Epithelial cell of esophagus (primary cell): ENCODE measurements at regions not wholly inside any gene's neighbourhood (a gene's known extent, or its start where the extent isn't known, plus 50 kb on each side); places are given as distances from the start of the nearest gene placed in this dataset.

Source experiments
- DNase-seq: peaks from one replicate; pipeline ENCODE4 v3.0.0; 2010; ENCODE audit warnings: low read depth
- H3K4me3 ChIP-seq: 2 replicates; pipeline ENCODE4 v1.5.1; 2011; ENCODE audit warnings: mild to moderate bottlenecking, low read length, control low read depth
- CTCF ChIP-seq: IDR thresholded peaks from 2 replicates; pipeline ENCODE4 v1.5.1; 2011; ENCODE audit warnings: low read depth, mild to moderate bottlenecking, low read length, control low read depth, inconsistent platforms; ENCODE audit not compliant: insufficient read depth; ENCODE audit errors: missing control alignments

DNA sequence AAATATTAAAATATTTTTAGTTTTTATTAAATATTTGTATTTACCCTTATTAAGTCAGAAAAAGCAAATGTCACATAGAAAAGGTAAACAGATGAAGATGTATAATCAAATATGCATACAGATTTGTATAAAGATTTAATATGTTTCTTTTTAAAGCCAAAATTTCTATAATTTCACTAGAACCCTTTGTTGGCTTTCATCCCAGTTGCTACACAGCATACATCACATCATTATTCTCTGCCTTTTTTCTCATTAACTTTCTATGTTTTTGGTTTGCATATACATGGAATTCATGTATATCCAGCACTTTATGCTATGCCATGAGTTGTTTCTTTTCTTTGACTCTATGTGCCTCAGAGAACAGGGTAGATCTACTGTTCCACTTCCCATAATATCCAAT is 957.9 kb upstream of the ADGRL2 start:
- TF ChIP-seq CTCF, result no peak
- DNase-seq, result no peak
- no peak overlapping the region for H3K4me3 ChIP-seq

- DNase-seq, result no peak
- TF ChIP-seq CTCF, result no peak
- H3K4me3 ChIP-seq, result no peak overlapping the region
Measured at GRCh38 chr1:80841261-80841660, 959.5 kb upstream of the ADGRL2 start.

DNA sequence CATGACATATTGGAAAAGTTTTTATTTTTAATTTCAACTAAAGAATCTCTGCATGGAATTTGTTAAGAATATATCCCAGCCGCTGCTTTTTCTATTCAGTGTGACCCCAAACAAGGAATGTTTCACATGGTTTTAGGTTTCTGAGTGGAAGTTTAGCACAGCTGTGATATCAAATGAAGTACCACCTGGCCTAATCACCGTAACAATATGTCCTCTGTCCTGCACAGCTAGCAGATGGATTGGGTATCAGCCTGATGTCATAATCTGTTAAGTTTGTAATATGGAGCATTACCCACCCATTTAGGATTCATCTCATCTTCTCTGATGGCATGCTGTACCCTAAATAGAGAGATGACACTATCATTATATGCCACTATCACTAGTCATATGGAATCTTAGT is 963.7 kb upstream of the ADGRL2 start:
- H3K4me3 ChIP-seq, result no peak overlapping the region
- no peak for DNase-seq
- TF ChIP-seq CTCF, result no peak

- no peak for DNase-seq
- H3K4me3 ChIP-seq, result no peak overlapping the region
- no peak for TF ChIP-seq CTCF
Measured at GRCh38 chr1:80836505-80836904, 964.2 kb upstream of the ADGRL2 start.

- no peak for TF ChIP-seq CTCF
- H3K4me3 ChIP-seq, result no peak overlapping the region
- no peak for DNase-seq
Measured at GRCh38 chr1:80827666-80828065, 973.1 kb upstream of the ADGRL2 start.

- no peak for TF ChIP-seq CTCF
- H3K4me3 ChIP-seq, result no peak overlapping the region
- DNase-seq, result no peak
Measured at GRCh38 chr1:80825067-80825466, 975.7 kb upstream of the ADGRL2 start.

DNA sequence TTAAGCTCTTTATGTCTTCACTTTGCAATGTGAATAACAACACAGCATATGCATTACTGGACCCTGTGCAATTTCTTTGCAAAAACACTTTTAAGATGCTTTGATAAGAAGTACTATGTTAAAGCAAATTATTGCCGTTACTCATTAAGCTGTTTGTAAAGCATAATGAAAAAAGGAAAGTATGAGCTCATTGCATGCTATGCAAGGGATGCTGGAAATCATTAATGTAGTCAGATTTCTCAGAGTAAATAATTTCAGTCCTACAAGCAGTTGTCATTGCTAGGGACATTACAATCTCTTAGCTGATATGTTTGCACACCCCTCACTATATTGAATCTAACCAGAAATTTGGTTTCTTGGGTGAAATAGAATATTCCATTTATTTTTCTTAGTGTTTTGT is 982.5 kb upstream of the ADGRL2 start:
- TF ChIP-seq CTCF, result no peak
- no peak for DNase-seq
- H3K4me3 ChIP-seq, result no peak overlapping the region
